Neural cell (in vitro differentiated cells): ENCODE measurements at regions not wholly inside any gene's neighbourhood (a gene's known extent, or its start where the extent isn't known, plus 50 kb on each side); places are given as distances from the start of the nearest gene placed in this dataset.

Experiments
- H2AFZ ChIP-seq: fragments of 200-600, 300-800 bp; sonication (generic), shearing (Covaris generic); 2 replicates; pipeline ENCODE4 v1.6.0; 2014; ENCODE audit warnings: low read depth, mild to moderate bottlenecking, antibody characterized with exemption, low read length, moderate library complexity
- H3F3A ChIP-seq: fragments of 200-600 bp; shearing (Covaris generic); 2 replicates; pipeline ENCODE4 v1.6.1; 2016; ENCODE audit warnings: mild to moderate bottlenecking, moderate library complexity, mixed read lengths, antibody characterized with exemption, low read length; ENCODE audit not compliant: insufficient read depth, poor library complexity, severe bottlenecking
- H3K27ac ChIP-seq: fragments of 200-600, 300-800 bp; sonication (generic), shearing (Covaris generic); 2 replicates; pipeline ENCODE4 v1.5.1; 2014; ENCODE audit warnings: mild to moderate bottlenecking, low read length, moderate library complexity
- H3K27me3 ChIP-seq: fragments of 300-800, 200-600 bp; sonication (generic), shearing (Covaris generic); 2 replicates; pipeline ENCODE4 v1.6.0; 2014; ENCODE audit warnings: mild to moderate bottlenecking, low read depth, low read length, moderate library complexity; ENCODE audit not compliant: insufficient read depth
- H3K36me3 ChIP-seq: fragments of 300-800, 200-600 bp; sonication (generic), shearing (Covaris generic); 2 replicates; pipeline ENCODE4 v1.5.1; 2014; ENCODE audit warnings: mild to moderate bottlenecking, antibody characterized with exemption, low read length, moderate library complexity; ENCODE audit not compliant: insufficient read depth
- H3K4me2 ChIP-seq: fragments of 300-800, 200-600 bp; sonication (generic), shearing (Covaris generic); 2 replicates; pipeline ENCODE4 v1.6.0; 2014; ENCODE audit warnings: mild to moderate bottlenecking, low read length
- H3K4me3 ChIP-seq: fragments of 300-800, 200-600 bp; sonication (generic), shearing (Covaris generic); 2 replicates; pipeline ENCODE4 v1.5.1; 2014; ENCODE audit warnings: mild to moderate bottlenecking, low read length, moderate library complexity
- H3K79me2 ChIP-seq: fragments of 200-600 bp; shearing (Covaris generic); replicated peaks from 2 replicates; pipeline ENCODE4 v1.6.0; 2014; ENCODE audit warnings: mild to moderate bottlenecking, low read length, moderate library complexity; ENCODE audit not compliant: insufficient read depth
- H3K9ac ChIP-seq: fragments of 300-800, 200-600 bp; sonication (generic), shearing (Covaris generic); 2 replicates; pipeline ENCODE4 v1.6.1; 2016; ENCODE audit warnings: mild to moderate bottlenecking, low read length, mixed read lengths
- H3K9me2 ChIP-seq: fragments of 200-600 bp; shearing (Covaris generic); 2 replicates; pipeline ENCODE4 v1.6.1; 2016; ENCODE audit warnings: mild to moderate bottlenecking, low read length, mixed read lengths; ENCODE audit not compliant: insufficient read depth
- H3K9me3 ChIP-seq: fragments of 200-600, 300-800 bp; sonication (generic), shearing (Covaris generic); 2 replicates; pipeline ENCODE4 v1.6.1; 2016; ENCODE audit warnings: mild to moderate bottlenecking, mixed run types, low read length, moderate library complexity, mixed read lengths
- H4K20me1 ChIP-seq: fragments of 200-600 bp; shearing (Covaris generic); 2 replicates; pipeline ENCODE4 v1.6.1; 2016; ENCODE audit warnings: mild to moderate bottlenecking, mixed run types; ENCODE audit not compliant: insufficient read depth
- EP300 ChIP-seq: fragments of 450-650 bp; conservative IDR thresholded peaks from 2 replicates; pipeline ENCODE4 v1.6.1; 2014; ENCODE audit warnings: antibody characterized with exemption, mild to moderate bottlenecking, moderate library complexity; ENCODE audit not compliant: poor library complexity, severe bottlenecking
- EZH2 ChIP-seq: fragments of 200-600, 300-800 bp; shearing (Covaris generic), sonication (generic); IDR thresholded peaks from 2 replicates; pipeline ENCODE4 v1.6.1; 2014; ENCODE audit warnings: antibody characterized with exemption, low read length, borderline replicate concordance, mild to moderate bottlenecking; ENCODE audit not compliant: insufficient read depth, poor library complexity, severe bottlenecking
- MXI1 ChIP-seq: fragments of 450-650 bp; conservative IDR thresholded peaks from 2 replicates; pipeline ENCODE4 v1.6.1; 2014; ENCODE audit warnings: antibody characterized with exemption, mild to moderate bottlenecking; ENCODE audit not compliant: poor library complexity, severe bottlenecking
- POLR2AphosphoS5 ChIP-seq: IDR thresholded peaks from 2 replicates; pipeline ENCODE4 v1.6.1; 2012
- RAD21 ChIP-seq: fragments of 450-650 bp; conservative IDR thresholded peaks from 2 replicates; pipeline ENCODE4 v1.6.1; 2014; ENCODE audit warnings: antibody characterized with exemption, mild to moderate bottlenecking, moderate library complexity
- SMC3 ChIP-seq: fragments of 450-650 bp; conservative IDR thresholded peaks from 2 replicates; pipeline ENCODE4 v1.6.1; 2014; ENCODE audit warnings: antibody characterized with exemption, mild to moderate bottlenecking, moderate library complexity; ENCODE audit not compliant: poor library complexity
- TAF1 ChIP-seq: IDR thresholded peaks from 2 replicates; pipeline ENCODE4 v1.6.1; 2012; ENCODE audit warnings: low read depth
- TF ChIP-seq, protein P1 (sequence below): fragments of 450-650 bp; IDR thresholded peaks from 2 replicates; pipeline ENCODE4 v1.5.1; 2014; ENCODE audit warnings: antibody characterized with exemption, mild to moderate bottlenecking, moderate library complexity; ENCODE audit not compliant: poor library complexity, severe bottlenecking
- TF ChIP-seq, protein P2 (sequence below): IDR thresholded peaks from 2 replicates; pipeline ENCODE4 v1.6.1; 2012; ENCODE audit warnings: borderline replicate concordance

- Histone ChIP-seq H3K4me3 (no peak overlapping the region), H3F3A (no peaks in the 10 kb centered on the region), H4K20me1 (no peaks in the 10 kb centered on the region), H3K9me3 (peaks cover 4% of the 10 kb centered on the region), H3K9ac (no peak overlapping the region), H3K36me3 (no peaks in the 10 kb centered on the region), H3K27ac (no peak overlapping the region), H3K9me2 (no peaks in the 10 kb centered on the region), H2AFZ (no peak overlapping the region), H3K4me2 (no peak overlapping the region), H3K27me3 (no peaks in the 10 kb centered on the region), H3K79me2 (no peaks in the 10 kb centered on the region)
- no peak for TF ChIP-seq MXI1
Measured at GRCh38 chr4:135325264-135325663, 1123.7 kb upstream of the PABPC4L start.

DNA sequence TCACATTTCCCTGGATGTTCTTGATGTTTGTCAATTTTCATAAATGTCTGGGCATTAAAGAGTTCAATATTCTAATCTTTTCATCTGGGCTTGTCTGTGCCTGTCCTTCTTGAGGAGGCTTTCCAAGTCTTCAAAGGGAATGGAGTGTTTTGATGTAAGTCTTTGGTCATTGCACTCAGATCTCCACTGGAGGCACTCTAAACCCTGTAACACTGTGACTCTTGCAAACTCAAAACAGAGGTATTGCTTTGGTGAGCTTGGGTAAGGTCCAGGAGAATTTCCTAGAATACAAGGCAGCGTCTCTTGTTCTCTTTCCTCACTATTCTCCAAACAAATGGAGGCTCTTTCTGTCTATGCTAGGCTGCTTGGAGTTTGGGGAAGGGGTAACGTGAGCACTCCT, 1118.1 kb upstream of the PABPC4L start:
- no peaks in the 10 kb centered on the region for H3K27me3 ChIP-seq
- no peaks in the 10 kb centered on the region for H4K20me1 ChIP-seq
- no peaks in the 10 kb centered on the region for H3K79me2 ChIP-seq
- no peak overlapping the region for H2AFZ ChIP-seq
- H3K9me3 ChIP-seq, result peaks cover 4% of the 10 kb centered on the region
- H3F3A ChIP-seq, result no peaks in the 10 kb centered on the region
- no peak overlapping the region for H3K27ac ChIP-seq
- no peak overlapping the region for H3K4me2 ChIP-seq
- no peaks in the 10 kb centered on the region for H3K36me3 ChIP-seq
- H3K9me2 ChIP-seq, result no peaks in the 10 kb centered on the region
- no peak overlapping the region for H3K9ac ChIP-seq
- no peak overlapping the region for H3K4me3 ChIP-seq
- TF ChIP-seq POLR2AphosphoS5, result no peak
- TF ChIP-seq, protein P1, sequence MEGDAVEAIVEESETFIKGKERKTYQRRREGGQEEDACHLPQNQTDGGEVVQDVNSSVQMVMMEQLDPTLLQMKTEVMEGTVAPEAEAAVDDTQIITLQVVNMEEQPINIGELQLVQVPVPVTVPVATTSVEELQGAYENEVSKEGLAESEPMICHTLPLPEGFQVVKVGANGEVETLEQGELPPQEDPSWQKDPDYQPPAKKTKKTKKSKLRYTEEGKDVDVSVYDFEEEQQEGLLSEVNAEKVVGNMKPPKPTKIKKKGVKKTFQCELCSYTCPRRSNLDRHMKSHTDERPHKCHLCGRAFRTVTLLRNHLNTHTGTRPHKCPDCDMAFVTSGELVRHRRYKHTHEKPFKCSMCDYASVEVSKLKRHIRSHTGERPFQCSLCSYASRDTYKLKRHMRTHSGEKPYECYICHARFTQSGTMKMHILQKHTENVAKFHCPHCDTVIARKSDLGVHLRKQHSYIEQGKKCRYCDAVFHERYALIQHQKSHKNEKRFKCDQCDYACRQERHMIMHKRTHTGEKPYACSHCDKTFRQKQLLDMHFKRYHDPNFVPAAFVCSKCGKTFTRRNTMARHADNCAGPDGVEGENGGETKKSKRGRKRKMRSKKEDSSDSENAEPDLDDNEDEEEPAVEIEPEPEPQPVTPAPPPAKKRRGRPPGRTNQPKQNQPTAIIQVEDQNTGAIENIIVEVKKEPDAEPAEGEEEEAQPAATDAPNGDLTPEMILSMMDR, result no peak
- TF ChIP-seq SMC3, result no peak
- no peak for TF ChIP-seq EP300
- no peak for TF ChIP-seq RAD21
- no peak for TF ChIP-seq TAF1
- TF ChIP-seq EZH2, result no peak
- TF ChIP-seq, protein P2, sequence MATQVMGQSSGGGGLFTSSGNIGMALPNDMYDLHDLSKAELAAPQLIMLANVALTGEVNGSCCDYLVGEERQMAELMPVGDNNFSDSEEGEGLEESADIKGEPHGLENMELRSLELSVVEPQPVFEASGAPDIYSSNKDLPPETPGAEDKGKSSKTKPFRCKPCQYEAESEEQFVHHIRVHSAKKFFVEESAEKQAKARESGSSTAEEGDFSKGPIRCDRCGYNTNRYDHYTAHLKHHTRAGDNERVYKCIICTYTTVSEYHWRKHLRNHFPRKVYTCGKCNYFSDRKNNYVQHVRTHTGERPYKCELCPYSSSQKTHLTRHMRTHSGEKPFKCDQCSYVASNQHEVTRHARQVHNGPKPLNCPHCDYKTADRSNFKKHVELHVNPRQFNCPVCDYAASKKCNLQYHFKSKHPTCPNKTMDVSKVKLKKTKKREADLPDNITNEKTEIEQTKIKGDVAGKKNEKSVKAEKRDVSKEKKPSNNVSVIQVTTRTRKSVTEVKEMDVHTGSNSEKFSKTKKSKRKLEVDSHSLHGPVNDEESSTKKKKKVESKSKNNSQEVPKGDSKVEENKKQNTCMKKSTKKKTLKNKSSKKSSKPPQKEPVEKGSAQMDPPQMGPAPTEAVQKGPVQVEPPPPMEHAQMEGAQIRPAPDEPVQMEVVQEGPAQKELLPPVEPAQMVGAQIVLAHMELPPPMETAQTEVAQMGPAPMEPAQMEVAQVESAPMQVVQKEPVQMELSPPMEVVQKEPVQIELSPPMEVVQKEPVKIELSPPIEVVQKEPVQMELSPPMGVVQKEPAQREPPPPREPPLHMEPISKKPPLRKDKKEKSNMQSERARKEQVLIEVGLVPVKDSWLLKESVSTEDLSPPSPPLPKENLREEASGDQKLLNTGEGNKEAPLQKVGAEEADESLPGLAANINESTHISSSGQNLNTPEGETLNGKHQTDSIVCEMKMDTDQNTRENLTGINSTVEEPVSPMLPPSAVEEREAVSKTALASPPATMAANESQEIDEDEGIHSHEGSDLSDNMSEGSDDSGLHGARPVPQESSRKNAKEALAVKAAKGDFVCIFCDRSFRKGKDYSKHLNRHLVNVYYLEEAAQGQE, result no peak
- no peak for TF ChIP-seq MXI1

GRCh38 chr4:135316266-135316779, 1114.7 kb upstream of the PABPC4L start:
- TF ChIP-seq EP300 (no peak), MXI1 (no peak), POLR2AphosphoS5 (no peak), TAF1 (no peak)
- TF ChIP-seq, protein P1, result no peak
- Histone ChIP-seq H3K4me2 (no peak overlapping the region), H2AFZ (no peak overlapping the region)

More at GRCh38 chr4:135316266-135316779, 1114.7 kb upstream of the PABPC4L start:
- H3F3A ChIP-seq, result no peaks in the 10 kb centered on the region
- H3K4me3 ChIP-seq, result no peak overlapping the region
- H3K9ac ChIP-seq, result no peak overlapping the region
- no peaks in the 10 kb centered on the region for H3K79me2 ChIP-seq
- H3K36me3 ChIP-seq, result no peaks in the 10 kb centered on the region
- H4K20me1 ChIP-seq, result no peaks in the 10 kb centered on the region
- no peaks in the 10 kb centered on the region for H3K27me3 ChIP-seq
- H3K27ac ChIP-seq, result no peak overlapping the region
- H3K9me2 ChIP-seq, result no peaks in the 10 kb centered on the region
- no peaks in the 10 kb centered on the region for H3K9me3 ChIP-seq
